ENCODE measurements at regions not wholly inside any gene's neighbourhood (a gene's known extent, or its start where the extent isn't known, plus 50 kb on each side); places are given as distances from the start of the nearest gene placed in this dataset.
"Not testable (repeated sequence)": the region's sequence is repeated elsewhere in the genome, so short reads cannot be mapped to it uniquely, and the experiment has no call there.

GRCh38 chr15:34700891-34701427 lies 53.8 kb downstream of the GJD2 start:
- FAIRE-seq (no peak), DNase-seq (ENCODE audit: low spot score) (no peak)

GRCh38 chr15:34699968-34700640 lies 54.7 kb downstream of the GJD2 start:
- FAIRE-seq: no peak
- no peak for DNase-seq (ENCODE audit: low spot score)

GRCh38 chr15:34696506-34696905 lies 58.3 kb downstream of the GJD2 start:
- FAIRE-seq (no peak), DNase-seq (ENCODE audit: low spot score) (no peak)

GRCh38 chr15:34693053-34693744 lies 61.6 kb downstream of the GJD2 start:
- DNase-seq (ENCODE audit: low spot score): peak; percentile 19
- FAIRE-seq: no peak

- FAIRE-seq (no peak), DNase-seq (ENCODE audit: low spot score) (no peak)
Observed at GRCh38 chr15:34691034-34691433, 63.8 kb downstream of the GJD2 start.

- FAIRE-seq (no peak), DNase-seq (ENCODE audit: low spot score) (no peak)
Observed at GRCh38 chr15:34688699-34689098, 66.1 kb downstream of the GJD2 start.

- DNase-seq (ENCODE audit: low spot score) (no peak), FAIRE-seq (no peak)
Observed at GRCh38 chr15:34684351-34684750, 70.4 kb downstream of the GJD2 start.

GRCh38 chr15:34682674-34683073 lies 72.1 kb downstream of the GJD2 start:
- peak; percentile 74 for FAIRE-seq
- peak; percentile 61 for DNase-seq (ENCODE audit: low spot score)

GRCh38 chr15:34679291-34679690 lies 75.5 kb downstream of the GJD2 start:
- FAIRE-seq (no peak), DNase-seq (ENCODE audit: low spot score) (no peak)

GRCh38 chr15:34673241-34673640 lies 81.6 kb downstream of the GJD2 start:
- FAIRE-seq (no peak), DNase-seq (ENCODE audit: low spot score) (no peak)

GRCh38 chr15:34665498-34666116 lies 82.2 kb upstream of the GOLGA8B start:
- DNase-seq (ENCODE audit: low spot score) (no peak), FAIRE-seq (no peak)

GRCh38 chr15:34664418-34664817 lies 81.0 kb upstream of the GOLGA8B start:
- FAIRE-seq: no peak
- DNase-seq (ENCODE audit: low spot score): no peak

- FAIRE-seq (no peak), DNase-seq (ENCODE audit: low spot score) (no peak)
Observed at GRCh38 chr15:34663101-34663500, 79.7 kb upstream of the GOLGA8B start.

- DNase-seq (ENCODE audit: low spot score) (no peak), FAIRE-seq (no peak)
Observed at GRCh38 chr15:34659056-34659455, 75.6 kb upstream of the GOLGA8B start.

GRCh38 chr15:34657469-34658127 lies 74.1 kb upstream of the GOLGA8B start:
- FAIRE-seq (no peak), DNase-seq (ENCODE audit: low spot score) (no peak)

GRCh38 chr15:34656005-34656796 lies 72.8 kb upstream of the GOLGA8B start:
- DNase-seq (ENCODE audit: low spot score) (no peak), FAIRE-seq (no peak)

- FAIRE-seq (no peak), DNase-seq (ENCODE audit: low spot score) (no peak)
Observed at GRCh38 chr15:34655326-34655725, 71.9 kb upstream of the GOLGA8B start.

GRCh38 chr15:34654625-34655024 lies 71.2 kb upstream of the GOLGA8B start:
- no peak for FAIRE-seq
- DNase-seq (ENCODE audit: low spot score): no peak

GRCh38 chr15:34653992-34654391 lies 70.5 kb upstream of the GOLGA8B start:
- FAIRE-seq (no peak), DNase-seq (ENCODE audit: low spot score) (no peak)

GRCh38 chr15:34653326-34653725 lies 69.9 kb upstream of the GOLGA8B start:
- not testable (repeated sequence) for DNase-seq (ENCODE audit: low spot score); FAIRE-seq

GRCh38 chr15:34652726-34653033 lies 69.2 kb upstream of the GOLGA8B start:
- no peak for DNase-seq (ENCODE audit: low spot score)
- no peak for FAIRE-seq

All from urothelium cell line (cell line).